ENCODE measurements at regions not wholly inside any gene's neighbourhood (a gene's known extent, or its start where the extent isn't known, plus 50 kb on each side); places are given as distances from the start of the nearest gene placed in this dataset.

DNA sequence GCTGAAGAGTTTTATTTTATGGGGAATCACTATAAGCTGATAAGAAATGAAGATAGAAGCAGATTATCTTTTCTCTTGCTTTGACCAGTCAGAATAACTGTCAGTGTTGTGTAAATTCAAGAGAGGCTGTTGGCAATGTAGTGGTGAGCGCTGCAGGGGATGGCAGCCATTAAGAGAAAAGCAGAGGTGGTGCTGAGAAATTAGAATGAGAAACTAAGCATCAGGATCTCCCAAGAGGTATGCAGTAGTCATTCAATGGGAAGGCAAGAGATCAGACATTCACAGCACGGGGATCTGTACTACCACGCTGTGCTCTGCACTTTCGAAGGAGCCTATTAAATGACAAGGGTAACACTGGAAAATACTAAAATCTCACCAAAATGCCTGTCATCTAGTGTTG lies 768.5 kb upstream of the ACO1 start:
- TF ChIP-seq EP300 (IDR thresholded peaks at IDR 0.05) (no peak), POLR2A (IDR thresholded peaks at IDR 0.05; ENCODE audit: low read depth) (no peak)
- TF ChIP-seq, protein P1, sequence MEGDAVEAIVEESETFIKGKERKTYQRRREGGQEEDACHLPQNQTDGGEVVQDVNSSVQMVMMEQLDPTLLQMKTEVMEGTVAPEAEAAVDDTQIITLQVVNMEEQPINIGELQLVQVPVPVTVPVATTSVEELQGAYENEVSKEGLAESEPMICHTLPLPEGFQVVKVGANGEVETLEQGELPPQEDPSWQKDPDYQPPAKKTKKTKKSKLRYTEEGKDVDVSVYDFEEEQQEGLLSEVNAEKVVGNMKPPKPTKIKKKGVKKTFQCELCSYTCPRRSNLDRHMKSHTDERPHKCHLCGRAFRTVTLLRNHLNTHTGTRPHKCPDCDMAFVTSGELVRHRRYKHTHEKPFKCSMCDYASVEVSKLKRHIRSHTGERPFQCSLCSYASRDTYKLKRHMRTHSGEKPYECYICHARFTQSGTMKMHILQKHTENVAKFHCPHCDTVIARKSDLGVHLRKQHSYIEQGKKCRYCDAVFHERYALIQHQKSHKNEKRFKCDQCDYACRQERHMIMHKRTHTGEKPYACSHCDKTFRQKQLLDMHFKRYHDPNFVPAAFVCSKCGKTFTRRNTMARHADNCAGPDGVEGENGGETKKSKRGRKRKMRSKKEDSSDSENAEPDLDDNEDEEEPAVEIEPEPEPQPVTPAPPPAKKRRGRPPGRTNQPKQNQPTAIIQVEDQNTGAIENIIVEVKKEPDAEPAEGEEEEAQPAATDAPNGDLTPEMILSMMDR (IDR thresholded peaks at IDR 0.05), result no peak

All from esophagus muscularis mucosa (tissue), 4 donors.